Neural crest cell (in vitro differentiated cells): ENCODE measurements at regions not wholly inside any gene's neighbourhood (a gene's known extent, or its start where the extent isn't known, plus 50 kb on each side); places are given as distances from the start of the nearest gene placed in this dataset.

Source experiments
- DNase-seq: peaks from one replicate; pipeline ENCODE4 v3.0.0; 2021; ENCODE audit warnings: low read depth, mixed read lengths, low spot score
- H3K27ac Mint-ChIP-seq: one replicate; pipeline ENCODE4 v1.8.0; 2021; ENCODE audit warnings: mild to moderate bottlenecking, mixed read lengths; ENCODE audit not compliant: unreplicated experiment
- H3K27me3 Mint-ChIP-seq: 2 replicates; pipeline ENCODE4 v1.8.0; 2021; ENCODE audit warnings: low read depth, mild to moderate bottlenecking, mixed read lengths
- H3K36me3 Mint-ChIP-seq: 2 replicates; pipeline ENCODE4 v1.8.0; 2021; ENCODE audit warnings: low read depth, mild to moderate bottlenecking, mixed read lengths
- H3K4me1 Mint-ChIP-seq: 2 replicates; pipeline ENCODE4 v1.8.0; 2021; ENCODE audit warnings: mixed read lengths
- H3K4me3 Mint-ChIP-seq: one replicate; pipeline ENCODE4 v1.8.0; 2021; ENCODE audit warnings: mild to moderate bottlenecking, mixed read lengths
- H3K9me3 Mint-ChIP-seq: 2 replicates; pipeline ENCODE4 v1.8.0; 2021; ENCODE audit warnings: mixed read lengths
- TF ChIP-seq, protein P1 (sequence below): fragments of 200-600 bp; sonication (generic); conservative IDR thresholded peaks from 2 replicates; pipeline ENCODE4 v1.5.0; 2021; ENCODE audit warnings: antibody characterized with exemption, mild to moderate bottlenecking

DNA sequence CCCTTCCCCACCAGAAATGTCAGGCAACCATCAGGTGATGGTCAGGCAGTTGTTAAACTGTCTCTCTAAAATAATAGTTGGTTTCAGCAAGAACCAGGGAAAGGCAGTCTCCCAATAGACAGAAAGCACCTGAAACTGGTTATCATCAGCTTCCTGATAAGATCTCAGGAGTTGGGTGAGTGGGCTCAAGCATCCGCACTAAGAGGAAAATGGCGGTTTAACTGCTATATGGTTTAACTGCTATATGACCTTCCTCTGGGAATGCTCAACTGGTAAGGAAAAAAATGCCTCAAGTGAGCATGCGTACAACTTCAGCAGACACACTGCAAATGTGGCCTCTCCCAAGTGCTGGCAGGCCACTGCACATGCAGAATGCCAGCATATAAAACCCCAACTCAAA is 240.8 kb upstream of the CMC1 start:
- no peak overlapping the region for H3K4me3 Mint-ChIP-seq
- TF ChIP-seq, protein P1, sequence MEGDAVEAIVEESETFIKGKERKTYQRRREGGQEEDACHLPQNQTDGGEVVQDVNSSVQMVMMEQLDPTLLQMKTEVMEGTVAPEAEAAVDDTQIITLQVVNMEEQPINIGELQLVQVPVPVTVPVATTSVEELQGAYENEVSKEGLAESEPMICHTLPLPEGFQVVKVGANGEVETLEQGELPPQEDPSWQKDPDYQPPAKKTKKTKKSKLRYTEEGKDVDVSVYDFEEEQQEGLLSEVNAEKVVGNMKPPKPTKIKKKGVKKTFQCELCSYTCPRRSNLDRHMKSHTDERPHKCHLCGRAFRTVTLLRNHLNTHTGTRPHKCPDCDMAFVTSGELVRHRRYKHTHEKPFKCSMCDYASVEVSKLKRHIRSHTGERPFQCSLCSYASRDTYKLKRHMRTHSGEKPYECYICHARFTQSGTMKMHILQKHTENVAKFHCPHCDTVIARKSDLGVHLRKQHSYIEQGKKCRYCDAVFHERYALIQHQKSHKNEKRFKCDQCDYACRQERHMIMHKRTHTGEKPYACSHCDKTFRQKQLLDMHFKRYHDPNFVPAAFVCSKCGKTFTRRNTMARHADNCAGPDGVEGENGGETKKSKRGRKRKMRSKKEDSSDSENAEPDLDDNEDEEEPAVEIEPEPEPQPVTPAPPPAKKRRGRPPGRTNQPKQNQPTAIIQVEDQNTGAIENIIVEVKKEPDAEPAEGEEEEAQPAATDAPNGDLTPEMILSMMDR, result no peak
- H3K4me1 Mint-ChIP-seq, result no peaks in the 10 kb centered on the region
- no peaks in the 10 kb centered on the region for H3K27me3 Mint-ChIP-seq
- H3K36me3 Mint-ChIP-seq, result peaks cover 13% of the 10 kb centered on the region
- DNase-seq, result no peak
- H3K9me3 Mint-ChIP-seq, result peaks cover 7% of the 10 kb centered on the region
- no peak overlapping the region for H3K27ac Mint-ChIP-seq

- no peak overlapping the region for H3K4me3 Mint-ChIP-seq
- H3K27ac Mint-ChIP-seq, result no peak overlapping the region
- H3K27me3 Mint-ChIP-seq, result no peaks in the 10 kb centered on the region
- no peak for DNase-seq
- peaks cover 4% of the 10 kb centered on the region for H3K36me3 Mint-ChIP-seq
- peaks cover 2% of the 10 kb centered on the region for H3K9me3 Mint-ChIP-seq
- TF ChIP-seq, protein P1, result no peak
- H3K4me1 Mint-ChIP-seq, result no peaks in the 10 kb centered on the region
Measured at GRCh38 chr3:28008235-28008634, 233.2 kb upstream of the CMC1 start.

- Mint-ChIP-seq H3K36me3 (peaks cover 4% of the 10 kb centered on the region), H3K27ac (no peak overlapping the region), H3K4me1 (no peaks in the 10 kb centered on the region), H3K27me3 (no peaks in the 10 kb centered on the region), H3K9me3 (no peaks in the 10 kb centered on the region), H3K4me3 (no peak overlapping the region)
- no peak for DNase-seq
- TF ChIP-seq, protein P1, result no peak
Measured at GRCh38 chr3:28012830-28013229, 228.6 kb upstream of the CMC1 start.

DNA sequence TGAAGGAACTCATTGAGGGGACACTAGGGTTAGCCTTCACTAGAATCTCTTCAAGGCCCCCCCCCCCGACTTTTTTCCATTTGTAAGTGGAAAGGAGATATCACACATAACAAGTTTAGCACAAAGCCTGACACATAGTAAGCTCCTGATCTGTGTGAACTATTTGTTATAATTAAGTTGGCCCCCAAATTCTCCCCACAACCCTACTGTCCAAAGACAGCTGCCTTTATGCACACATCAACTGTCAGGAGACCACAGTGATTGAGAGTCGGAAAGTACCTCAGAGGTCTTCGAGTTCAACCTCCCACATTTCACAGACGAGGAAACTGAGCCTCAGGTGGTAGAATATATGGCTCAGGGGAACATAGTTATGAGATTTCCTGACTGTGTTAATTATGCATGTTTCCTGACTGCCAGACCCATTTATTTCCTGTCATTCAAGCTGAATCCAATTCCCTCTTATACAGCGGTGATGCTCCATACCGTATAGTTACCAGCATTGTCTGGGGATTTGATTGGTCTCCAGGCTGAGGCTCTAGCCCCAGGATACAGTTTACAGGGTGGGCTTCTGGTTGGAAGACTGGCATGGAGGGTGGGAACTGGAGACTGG is 227.4 kb upstream of the CMC1 start:
- TF ChIP-seq, protein P1, result no peak
- no peaks in the 10 kb centered on the region for H3K27me3 Mint-ChIP-seq

DNA sequence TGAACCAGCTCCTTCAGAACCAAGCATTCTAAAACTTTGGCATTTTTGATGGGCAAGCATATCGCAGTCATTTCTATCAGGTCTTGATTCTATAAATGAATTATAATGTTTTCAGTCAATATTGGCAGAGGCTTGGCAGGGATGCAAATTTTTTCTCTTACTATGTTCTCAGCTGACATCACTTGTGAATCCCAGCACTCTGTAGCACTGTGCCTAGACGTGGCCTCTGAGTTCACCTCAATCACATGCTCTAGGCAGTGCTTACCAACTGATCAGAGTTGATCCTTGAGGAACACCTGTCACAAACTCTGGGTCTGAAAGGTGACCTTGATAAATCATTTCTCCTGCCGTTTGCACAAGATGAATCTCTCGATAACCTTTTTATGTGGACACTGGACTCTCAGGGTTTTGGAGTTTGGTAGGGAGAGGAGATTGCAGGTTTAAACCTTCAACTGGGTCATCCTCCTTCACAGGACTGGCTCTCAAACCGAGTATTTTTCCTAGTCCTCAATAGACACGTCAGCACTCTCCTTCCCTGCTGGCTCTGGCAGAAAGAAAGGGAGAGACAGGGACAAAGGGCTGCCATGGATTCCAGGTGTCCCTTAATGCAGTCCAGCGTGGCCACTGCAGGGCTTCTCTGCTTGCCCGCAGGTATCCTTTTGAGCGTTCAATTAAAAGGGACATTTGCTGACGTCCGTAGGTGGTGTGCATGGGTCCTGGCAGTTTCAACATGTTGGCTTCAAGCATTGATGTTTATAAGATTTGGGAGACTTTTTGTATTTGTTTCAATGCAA is 222.3 kb upstream of the CMC1 start:
- no peak for DNase-seq
- Mint-ChIP-seq H3K4me3 (no peak overlapping the region), H3K27me3 (no peaks in the 10 kb centered on the region), H3K4me1 (no peaks in the 10 kb centered on the region), H3K27ac (no peak overlapping the region), H3K9me3 (peaks cover 6% of the 10 kb centered on the region), H3K36me3 (peaks cover 10% of the 10 kb centered on the region)
- TF ChIP-seq, protein P1, result no peak

More for the DNA sequence above, 227.4 kb upstream of the CMC1 start:
- H3K4me1 Mint-ChIP-seq, result no peaks in the 10 kb centered on the region
- H3K9me3 Mint-ChIP-seq, result no peaks in the 10 kb centered on the region
- H3K36me3 Mint-ChIP-seq, result peaks cover 4% of the 10 kb centered on the region
- no peak overlapping the region for H3K4me3 Mint-ChIP-seq
- no peak for DNase-seq
- no peak overlapping the region for H3K27ac Mint-ChIP-seq
